Breast epithelium (tissue), 3 donors: ENCODE measurements at regions not wholly inside any gene's neighbourhood (a gene's known extent, or its start where the extent isn't known, plus 50 kb on each side); places are given as distances from the start of the nearest gene placed in this dataset.

Experiments used
- CTCF ChIP-seq, 3 donors: fragments of 450-650 bp; IDR thresholded peaks; one replicate each; pipeline ENCODE4 v1.5.1; 2016 to 2017; ENCODE audit warnings: antibody characterized with exemption in 3 of 3, mild to moderate bottlenecking in 3 of 3, moderate library complexity in 3 of 3
- POLR2AphosphoS5 ChIP-seq, 3 donors: sonication (generic); formaldehyde crosslinking; IDR thresholded peaks; one replicate each; pipeline ENCODE4 v1.6.1; 2017; ENCODE audit warnings: antibody characterized with exemption in 3 of 3

GRCh38 chr2:34731292-34731691, 1132.2 kb upstream of the FAM98A start:
- TF ChIP-seq CTCF (IDR thresholded peaks at IDR 0.05) (no peak), POLR2AphosphoS5 (IDR thresholded peaks at IDR 0.05) (no peak)
